Breast epithelium (tissue), 3 donors: ENCODE measurements at regions not wholly inside any gene's neighbourhood (a gene's known extent, or its start where the extent isn't known, plus 50 kb on each side); places are given as distances from the start of the nearest gene placed in this dataset.

Source experiments
- CTCF ChIP-seq, 3 donors: fragments of 450-650 bp; IDR thresholded peaks; one replicate each; pipeline ENCODE4 v1.5.1; 2016 to 2017; ENCODE audit warnings: antibody characterized with exemption in 3 of 3, mild to moderate bottlenecking in 3 of 3, moderate library complexity in 3 of 3
- POLR2A ChIP-seq: fragments of 450-650 bp; IDR thresholded peaks from one replicate; pipeline ENCODE4 v1.6.1; 2016; ENCODE audit warnings: antibody characterized with exemption, mild to moderate bottlenecking, moderate library complexity
- POLR2AphosphoS5 ChIP-seq, 3 donors: sonication (generic); formaldehyde crosslinking; IDR thresholded peaks; one replicate each; pipeline ENCODE4 v1.6.1; 2017; ENCODE audit warnings: antibody characterized with exemption in 3 of 3

DNA sequence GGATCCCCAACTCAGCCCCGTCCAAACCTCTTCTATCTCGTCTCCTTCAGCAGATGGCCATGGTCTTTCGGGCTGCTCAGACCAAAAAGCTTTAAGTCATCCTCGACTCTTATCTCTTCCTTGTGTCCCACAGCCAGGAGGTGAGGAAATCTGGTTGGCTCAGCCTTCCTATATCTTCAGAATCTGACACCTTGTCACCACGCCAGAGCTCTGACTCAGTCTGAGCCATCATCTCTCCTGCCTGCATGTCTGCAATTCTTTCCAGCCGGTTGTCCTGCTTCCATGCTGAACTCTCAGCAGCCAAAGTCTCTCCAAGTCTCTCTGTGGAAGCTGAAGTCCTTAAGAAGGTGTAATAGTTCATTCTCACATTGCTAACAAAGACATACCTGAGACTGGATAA lies 419.3 kb upstream of the ADAMTS16 start:
- TF ChIP-seq CTCF (IDR thresholded peaks at IDR 0.05) (no peak), POLR2A (no peak), POLR2AphosphoS5 (IDR thresholded peaks at IDR 0.05) (no peak)
